ENCODE measurements at regions not wholly inside any gene's neighbourhood (a gene's known extent, or its start where the extent isn't known, plus 50 kb on each side); places are given as distances from the start of the nearest gene placed in this dataset.

- H3K36me3 ChIP-seq (replicated peaks; ENCODE audit: insufficient read depth, low read depth) = no peaks in the 10 kb centered on the region
- H3K4me2 ChIP-seq = no peak overlapping the region
- WGBS (ENCODE audit: low lambda C conversion rate, missing lambda C conversion rate) = 78% methylated on average over 5 of the region's 5 CpGs
- H3K4me3 ChIP-seq = no peak overlapping the region
- no peaks in the 10 kb centered on the region for H3K27me3 ChIP-seq
- H3K9me2 ChIP-seq (replicated peaks; ENCODE audit: insufficient read depth) = no peaks in the 10 kb centered on the region
- no peaks in the 10 kb centered on the region for H3K9me3 ChIP-seq (ENCODE audit: low read depth)
- H3K4me1 ChIP-seq (ENCODE audit: insufficient read depth) = no peaks in the 10 kb centered on the region
- H4K20me1 ChIP-seq (ENCODE audit: insufficient read depth, poor library complexity, severe bottlenecking) = no peaks in the 10 kb centered on the region
- H3K27ac ChIP-seq = no peak overlapping the region
- DNase-seq (ENCODE audit: low spot score) = no peak
- H2AFZ ChIP-seq = no peak overlapping the region
- no peaks in the 10 kb centered on the region for H3K79me2 ChIP-seq
- TF ChIP-seq, protein P1, sequence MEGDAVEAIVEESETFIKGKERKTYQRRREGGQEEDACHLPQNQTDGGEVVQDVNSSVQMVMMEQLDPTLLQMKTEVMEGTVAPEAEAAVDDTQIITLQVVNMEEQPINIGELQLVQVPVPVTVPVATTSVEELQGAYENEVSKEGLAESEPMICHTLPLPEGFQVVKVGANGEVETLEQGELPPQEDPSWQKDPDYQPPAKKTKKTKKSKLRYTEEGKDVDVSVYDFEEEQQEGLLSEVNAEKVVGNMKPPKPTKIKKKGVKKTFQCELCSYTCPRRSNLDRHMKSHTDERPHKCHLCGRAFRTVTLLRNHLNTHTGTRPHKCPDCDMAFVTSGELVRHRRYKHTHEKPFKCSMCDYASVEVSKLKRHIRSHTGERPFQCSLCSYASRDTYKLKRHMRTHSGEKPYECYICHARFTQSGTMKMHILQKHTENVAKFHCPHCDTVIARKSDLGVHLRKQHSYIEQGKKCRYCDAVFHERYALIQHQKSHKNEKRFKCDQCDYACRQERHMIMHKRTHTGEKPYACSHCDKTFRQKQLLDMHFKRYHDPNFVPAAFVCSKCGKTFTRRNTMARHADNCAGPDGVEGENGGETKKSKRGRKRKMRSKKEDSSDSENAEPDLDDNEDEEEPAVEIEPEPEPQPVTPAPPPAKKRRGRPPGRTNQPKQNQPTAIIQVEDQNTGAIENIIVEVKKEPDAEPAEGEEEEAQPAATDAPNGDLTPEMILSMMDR (IDR thresholded peaks at IDR 0.05; ENCODE audit: poor library complexity) = no peak
- no peak for TF ChIP-seq EZH2 (IDR thresholded peaks at IDR 0.05; ENCODE audit: borderline replicate concordance)
These were observed 193.2 kb downstream of the MEX3B start for GRCh38 chr15:81852411-81853149.

GRCh38 chr15:81851757-81852156 lies 194.1 kb downstream of the MEX3B start:
- WGBS (ENCODE audit: low lambda C conversion rate, missing lambda C conversion rate) = 88% methylated on average over 7 of the region's 7 CpGs
- no peaks in the 10 kb centered on the region for H3K9me3 ChIP-seq (ENCODE audit: low read depth)
- H3K4me3 ChIP-seq = no peak overlapping the region
- H3K79me2 ChIP-seq = no peaks in the 10 kb centered on the region
- no peak overlapping the region for H3K27ac ChIP-seq
- no peaks in the 10 kb centered on the region for H3K36me3 ChIP-seq (replicated peaks; ENCODE audit: insufficient read depth, low read depth)
- no peak for DNase-seq (ENCODE audit: low spot score)
- H3K27me3 ChIP-seq = no peaks in the 10 kb centered on the region
- no peak overlapping the region for H2AFZ ChIP-seq
- no peak overlapping the region for H3K4me2 ChIP-seq
- no peaks in the 10 kb centered on the region for H3K4me1 ChIP-seq (ENCODE audit: insufficient read depth)
- H3K9me2 ChIP-seq (replicated peaks; ENCODE audit: insufficient read depth) = no peaks in the 10 kb centered on the region
- H4K20me1 ChIP-seq (ENCODE audit: insufficient read depth, poor library complexity, severe bottlenecking) = no peaks in the 10 kb centered on the region
- TF ChIP-seq EZH2 (IDR thresholded peaks at IDR 0.05; ENCODE audit: borderline replicate concordance) (no peak), EZH2phosphoT487 (IDR thresholded peaks at IDR 0.05; ENCODE audit: low read depth, severe bottlenecking, unreplicated experiment) (no peak)
- TF ChIP-seq, protein P1 (IDR thresholded peaks at IDR 0.05; ENCODE audit: poor library complexity) = no peak

GRCh38 chr15:81851325-81851724 lies 194.5 kb downstream of the MEX3B start:
- no peak overlapping the region for H3K27ac ChIP-seq
- H3K27me3 ChIP-seq = no peaks in the 10 kb centered on the region
- no peak for DNase-seq (ENCODE audit: low spot score)
- no peaks in the 10 kb centered on the region for H3K4me1 ChIP-seq (ENCODE audit: insufficient read depth)
- H3K36me3 ChIP-seq (replicated peaks; ENCODE audit: insufficient read depth, low read depth) = no peaks in the 10 kb centered on the region
- no peak overlapping the region for H2AFZ ChIP-seq
- H4K20me1 ChIP-seq (ENCODE audit: insufficient read depth, poor library complexity, severe bottlenecking) = no peaks in the 10 kb centered on the region
- H3K79me2 ChIP-seq = no peaks in the 10 kb centered on the region
- H3K4me2 ChIP-seq = no peak overlapping the region
- H3K9me3 ChIP-seq (ENCODE audit: low read depth) = no peaks in the 10 kb centered on the region
- TF ChIP-seq EZH2phosphoT487 (IDR thresholded peaks at IDR 0.05; ENCODE audit: low read depth, severe bottlenecking, unreplicated experiment) = no peak
- no peaks in the 10 kb centered on the region for H3K9me2 ChIP-seq (replicated peaks; ENCODE audit: insufficient read depth)
- no peak overlapping the region for H3K4me3 ChIP-seq
- 93% methylated on average over 10 of the region's 10 CpGs for WGBS (ENCODE audit: low lambda C conversion rate, missing lambda C conversion rate)

DNA sequence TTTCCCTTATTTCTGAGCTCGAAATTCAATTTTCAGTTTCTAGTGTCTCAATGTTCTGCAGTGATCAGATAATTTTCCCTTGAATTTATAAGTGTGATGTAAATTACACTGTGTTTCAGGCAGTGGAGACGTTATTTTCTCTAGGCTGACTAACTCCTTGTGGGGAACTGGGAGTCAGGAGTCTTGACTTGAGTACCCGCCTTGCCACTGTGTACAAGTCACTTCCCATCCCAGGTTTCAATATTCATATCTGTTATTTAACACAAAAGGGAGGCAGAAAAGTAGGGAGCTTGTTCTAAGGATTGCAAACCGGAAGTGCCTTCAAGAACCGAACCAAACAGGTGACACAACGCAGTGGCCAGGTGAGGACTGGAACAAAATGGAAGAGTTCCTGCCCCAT lies 196.5 kb downstream of the MEX3B start:
- Histone ChIP-seq H3K9me2 (replicated peaks; ENCODE audit: insufficient read depth) (no peaks in the 10 kb centered on the region), H3K4me3 (no peak overlapping the region), H3K79me2 (no peaks in the 10 kb centered on the region), H4K20me1 (ENCODE audit: insufficient read depth, poor library complexity, severe bottlenecking) (no peaks in the 10 kb centered on the region), H3K4me1 (ENCODE audit: insufficient read depth) (no peaks in the 10 kb centered on the region), H3K27me3 (no peaks in the 10 kb centered on the region), H2AFZ (no peak overlapping the region), H3K27ac (no peak overlapping the region), H3K4me2 (no peak overlapping the region), H3K9me3 (ENCODE audit: low read depth) (no peaks in the 10 kb centered on the region), H3K36me3 (replicated peaks; ENCODE audit: insufficient read depth, low read depth) (no peaks in the 10 kb centered on the region)
- DNase-seq (ENCODE audit: low spot score) = no peak
- TF ChIP-seq, protein P1 (IDR thresholded peaks at IDR 0.05; ENCODE audit: poor library complexity) = no peak
- TF ChIP-seq EZH2phosphoT487 (IDR thresholded peaks at IDR 0.05; ENCODE audit: low read depth, severe bottlenecking, unreplicated experiment) (no peak), EZH2 (IDR thresholded peaks at IDR 0.05; ENCODE audit: borderline replicate concordance) (no peak)
- 91% methylated on average over 6 of the region's 6 CpGs for WGBS (ENCODE audit: low lambda C conversion rate, missing lambda C conversion rate)

Data from hepatocyte (in vitro differentiated cells).